Stimulated activated CD8-positive, alpha-beta memory T cell treated with anti-CD3 and anti-CD28 coated beads, Interleukin-4, amount 100 ng/mL, for 24 hours (primary cell): ENCODE measurements at regions not wholly inside any gene's neighbourhood (a gene's known extent, or its start where the extent isn't known, plus 50 kb on each side); places are given as distances from the start of the nearest gene placed in this dataset.

Experiments used
- DNase-seq: peaks from one replicate; pipeline ENCODE4 v3.0.0-alpha.2; 2020; ENCODE audit warnings: low read depth

GRCh38 chr2:198211706-198212105, 407.3 kb downstream of the PLCL1 start:
- DNase-seq: no peak

- no peak for DNase-seq
Measured at GRCh38 chr2:198203336-198204069, 399.1 kb downstream of the PLCL1 start.
